ENCODE measurements at regions not wholly inside any gene's neighbourhood (a gene's known extent, or its start where the extent isn't known, plus 50 kb on each side); places are given as distances from the start of the nearest gene placed in this dataset.

DNA sequence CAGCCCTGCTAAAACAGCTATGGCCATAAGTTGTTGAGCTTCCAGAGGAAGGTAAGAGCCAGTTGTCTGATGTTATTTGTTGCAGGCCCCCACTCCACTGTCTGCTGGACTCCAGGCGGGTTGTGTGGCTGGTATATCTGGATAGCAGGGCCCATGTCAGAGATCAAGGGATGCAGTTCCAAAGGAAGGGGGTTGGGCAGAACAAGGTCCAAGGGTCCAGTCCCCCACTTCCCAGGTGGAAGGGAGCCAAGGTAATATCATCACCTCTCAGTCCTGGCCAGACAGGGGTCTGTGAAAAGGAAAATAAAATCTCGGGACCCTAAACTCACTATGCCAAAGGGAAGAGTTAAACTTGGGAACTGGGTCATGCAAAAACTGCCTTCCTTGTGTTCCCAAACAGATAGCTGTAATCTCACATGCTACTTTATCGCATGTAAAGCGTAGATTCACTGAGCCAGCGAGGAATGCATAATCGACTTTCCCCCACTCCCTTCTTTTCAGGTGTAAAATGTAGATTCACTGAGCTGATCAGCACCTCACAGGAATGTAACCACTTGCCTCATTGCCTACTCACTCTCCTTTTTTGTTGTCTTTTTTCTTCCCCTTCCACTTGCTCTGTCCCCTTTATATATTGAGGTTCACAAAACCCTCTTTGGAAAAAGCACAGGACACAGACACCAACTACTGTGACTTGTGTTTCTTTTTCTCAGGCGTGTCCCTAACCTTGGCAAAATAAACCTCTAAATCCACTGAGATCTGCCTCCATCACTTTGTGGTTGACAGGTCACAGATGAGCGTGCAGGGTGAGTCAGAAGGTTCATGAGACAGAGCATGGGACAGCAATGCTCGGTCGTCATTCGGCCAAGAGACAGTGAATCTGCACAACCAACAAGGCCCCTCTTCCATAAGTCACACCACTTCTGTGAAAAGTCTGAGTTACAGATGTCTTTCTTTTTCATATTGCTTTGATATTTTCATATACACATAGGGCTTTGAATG, 255.3 kb upstream of the SIX2 start:
- no peak overlapping the region for H3K4me3 ChIP-seq (ENCODE audit: low read depth, low read length)
- no peak for DNase-seq (ENCODE audit: low read depth)
- TF ChIP-seq, protein P1, sequence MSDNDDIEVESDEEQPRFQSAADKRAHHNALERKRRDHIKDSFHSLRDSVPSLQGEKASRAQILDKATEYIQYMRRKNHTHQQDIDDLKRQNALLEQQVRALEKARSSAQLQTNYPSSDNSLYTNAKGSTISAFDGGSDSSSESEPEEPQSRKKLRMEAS (IDR thresholded peaks at IDR 0.05; ENCODE audit: low read depth, low read length), result no peak
- TF ChIP-seq, protein P2, sequence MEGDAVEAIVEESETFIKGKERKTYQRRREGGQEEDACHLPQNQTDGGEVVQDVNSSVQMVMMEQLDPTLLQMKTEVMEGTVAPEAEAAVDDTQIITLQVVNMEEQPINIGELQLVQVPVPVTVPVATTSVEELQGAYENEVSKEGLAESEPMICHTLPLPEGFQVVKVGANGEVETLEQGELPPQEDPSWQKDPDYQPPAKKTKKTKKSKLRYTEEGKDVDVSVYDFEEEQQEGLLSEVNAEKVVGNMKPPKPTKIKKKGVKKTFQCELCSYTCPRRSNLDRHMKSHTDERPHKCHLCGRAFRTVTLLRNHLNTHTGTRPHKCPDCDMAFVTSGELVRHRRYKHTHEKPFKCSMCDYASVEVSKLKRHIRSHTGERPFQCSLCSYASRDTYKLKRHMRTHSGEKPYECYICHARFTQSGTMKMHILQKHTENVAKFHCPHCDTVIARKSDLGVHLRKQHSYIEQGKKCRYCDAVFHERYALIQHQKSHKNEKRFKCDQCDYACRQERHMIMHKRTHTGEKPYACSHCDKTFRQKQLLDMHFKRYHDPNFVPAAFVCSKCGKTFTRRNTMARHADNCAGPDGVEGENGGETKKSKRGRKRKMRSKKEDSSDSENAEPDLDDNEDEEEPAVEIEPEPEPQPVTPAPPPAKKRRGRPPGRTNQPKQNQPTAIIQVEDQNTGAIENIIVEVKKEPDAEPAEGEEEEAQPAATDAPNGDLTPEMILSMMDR (IDR thresholded peaks at IDR 0.05; ENCODE audit: low read depth, low read length), result no peak
- TF ChIP-seq POLR2A (IDR thresholded peaks at IDR 0.05; ENCODE audit: extremely low read depth, insufficient read length), result no peak
- TF ChIP-seq MYC (IDR thresholded peaks at IDR 0.05; ENCODE audit: low read depth, low read length), result no peak

DNA sequence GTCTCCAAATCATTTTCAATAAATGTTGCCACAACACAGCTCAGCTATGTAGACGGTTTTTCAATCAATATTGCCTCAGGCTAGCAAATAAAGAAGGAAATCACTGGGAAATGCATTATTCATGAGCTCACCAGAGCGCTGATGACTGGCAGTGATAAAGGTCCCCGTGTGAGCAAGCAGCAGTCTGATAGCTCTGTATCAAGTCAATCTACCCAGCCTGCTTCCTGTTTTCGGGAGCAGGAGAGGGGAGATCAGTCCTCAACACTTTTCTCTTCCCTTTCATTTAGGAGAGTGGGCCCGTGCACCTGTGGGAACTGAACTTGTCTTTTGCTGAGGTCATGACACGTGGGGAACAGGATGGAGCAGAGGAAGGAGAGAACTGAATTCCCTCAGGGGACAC, 253.9 kb upstream of the SIX2 start:
- DNase-seq (ENCODE audit: low read depth), result peak; percentile 38
- TF ChIP-seq, protein P1 (IDR thresholded peaks at IDR 0.05; ENCODE audit: low read depth, low read length), result no peak
- no peak for TF ChIP-seq POLR2A (IDR thresholded peaks at IDR 0.05; ENCODE audit: extremely low read depth, insufficient read length)
- TF ChIP-seq MYC (IDR thresholded peaks at IDR 0.05; ENCODE audit: low read depth, low read length), result no peak
- TF ChIP-seq, protein P2 (IDR thresholded peaks at IDR 0.05; ENCODE audit: low read depth, low read length), result no peak
- no peak overlapping the region for H3K4me3 ChIP-seq (ENCODE audit: low read depth, low read length)

DNA sequence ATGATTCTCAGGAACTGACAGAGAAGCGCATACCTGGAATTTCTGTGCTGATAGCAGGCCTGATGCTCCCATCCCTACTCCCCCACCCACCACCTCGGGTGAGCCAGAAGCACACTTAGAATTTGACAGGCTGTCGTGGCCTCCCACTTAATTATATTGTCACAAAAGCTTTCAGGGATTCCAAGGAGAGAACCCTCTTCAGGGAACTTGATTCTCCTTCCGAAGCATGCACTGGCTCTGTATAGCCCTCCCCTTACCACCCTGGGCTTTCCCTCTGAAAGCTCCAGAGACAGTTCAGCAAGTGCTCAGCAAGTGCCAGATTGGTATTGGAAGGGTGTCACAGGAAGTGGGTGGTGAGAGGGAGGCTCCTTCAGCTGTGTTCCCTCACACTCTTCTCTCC, 252.5 kb upstream of the SIX2 start:
- TF ChIP-seq, protein P1 (IDR thresholded peaks at IDR 0.05; ENCODE audit: low read depth, low read length), result no peak
- TF ChIP-seq MYC (IDR thresholded peaks at IDR 0.05; ENCODE audit: low read depth, low read length), result no peak
- no peak for TF ChIP-seq POLR2A (IDR thresholded peaks at IDR 0.05; ENCODE audit: extremely low read depth, insufficient read length)
- TF ChIP-seq, protein P2 (IDR thresholded peaks at IDR 0.05; ENCODE audit: low read depth, low read length), result no peak
- H3K4me3 ChIP-seq (ENCODE audit: low read depth, low read length), result no peak overlapping the region
- no peak for DNase-seq (ENCODE audit: low read depth)

DNA sequence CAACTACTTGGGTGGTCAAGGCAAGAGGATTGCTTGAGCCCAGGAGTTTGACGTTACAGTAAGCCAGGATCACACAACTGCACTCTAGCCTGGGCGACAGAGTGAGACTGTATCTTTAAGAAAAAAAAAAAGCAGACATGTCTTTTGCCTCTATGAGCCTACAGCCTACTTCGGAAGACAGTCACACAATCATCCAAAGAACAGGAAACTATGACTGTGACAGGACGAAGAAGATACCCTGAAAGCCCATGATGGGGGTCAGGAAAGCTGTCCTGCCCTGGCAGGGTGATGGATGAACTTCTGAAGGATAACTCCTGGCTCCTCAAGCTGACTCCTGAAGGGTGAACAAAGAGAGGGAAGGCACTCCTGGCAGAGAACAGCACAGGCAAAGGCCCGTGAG, 251.7 kb upstream of the SIX2 start:
- TF ChIP-seq, protein P1 (IDR thresholded peaks at IDR 0.05; ENCODE audit: low read depth, low read length), result no peak
- no peak for TF ChIP-seq POLR2A (IDR thresholded peaks at IDR 0.05; ENCODE audit: extremely low read depth, insufficient read length)
- TF ChIP-seq, protein P2 (IDR thresholded peaks at IDR 0.05; ENCODE audit: low read depth, low read length), result no peak
- DNase-seq (ENCODE audit: low read depth), result no peak
- H3K4me3 ChIP-seq (ENCODE audit: low read depth, low read length), result no peak overlapping the region

DNA sequence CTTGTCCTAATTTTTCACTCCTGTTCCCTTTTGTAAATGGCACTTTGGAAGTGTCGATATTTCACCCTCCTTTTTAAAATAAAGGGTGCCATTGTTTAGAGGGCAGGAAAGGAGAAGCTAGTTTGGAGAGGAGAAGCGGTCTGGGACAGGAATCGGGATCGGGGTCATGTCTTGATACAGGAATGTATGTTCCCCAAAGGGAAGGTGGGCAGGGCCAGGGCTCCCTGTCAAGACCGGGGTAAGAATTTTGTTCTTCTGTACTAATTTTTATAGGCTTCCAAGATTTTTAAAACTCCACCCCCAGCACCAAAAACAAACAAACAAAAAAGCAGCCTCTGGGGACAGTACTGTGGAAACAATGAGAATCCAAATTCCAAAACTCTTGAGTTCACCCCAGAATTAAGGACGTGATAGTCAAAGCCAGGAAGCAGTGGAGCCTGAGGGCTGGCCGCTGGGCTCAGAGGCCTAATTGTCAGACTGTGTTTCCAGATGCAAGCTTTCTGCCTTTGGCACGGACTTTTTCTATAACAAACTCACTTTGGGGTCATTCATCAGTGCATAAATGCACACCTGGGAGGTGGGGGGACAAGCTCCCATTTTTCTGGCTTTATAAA, 250.4 kb upstream of the SIX2 start:
- no peak overlapping the region for H3K4me3 ChIP-seq (ENCODE audit: low read depth, low read length)
- no peak for DNase-seq (ENCODE audit: low read depth)
- TF ChIP-seq POLR2A (IDR thresholded peaks at IDR 0.05; ENCODE audit: extremely low read depth, insufficient read length) (no peak), MYC (IDR thresholded peaks at IDR 0.05; ENCODE audit: low read depth, low read length) (no peak)
- TF ChIP-seq, protein P2 (IDR thresholded peaks at IDR 0.05; ENCODE audit: low read depth, low read length), result no peak
- TF ChIP-seq, protein P1 (IDR thresholded peaks at IDR 0.05; ENCODE audit: low read depth, low read length), result no peak

Data from NB4 (cell line).